HFFc6 (cell line): ENCODE measurements at regions not wholly inside any gene's neighbourhood (a gene's known extent, or its start where the extent isn't known, plus 50 kb on each side); places are given as distances from the start of the nearest gene placed in this dataset.
"Not testable (repeated sequence)": the region's sequence is repeated elsewhere in the genome, so short reads cannot be mapped to it uniquely, and the experiment has no call there.

Source experiments
- DNase-seq: peaks from one replicate; pipeline ENCODE4 v3.0.0-alpha.2; 2018
- H3K27ac Mint-ChIP-seq: 2 replicates; pipeline ENCODE4 v1.8.0; 2020; ENCODE audit warnings: mild to moderate bottlenecking, mixed read lengths
- H3K27me3 Mint-ChIP-seq: 2 replicates; pipeline ENCODE4 v1.8.0; 2021; ENCODE audit warnings: mild to moderate bottlenecking, moderate library complexity, mixed read lengths; ENCODE audit not compliant: insufficient read depth
- H3K36me3 Mint-ChIP-seq: 2 replicates; pipeline ENCODE4 v1.8.0; 2021; ENCODE audit warnings: low read depth, mixed read lengths
- H3K4me1 Mint-ChIP-seq: 2 replicates; pipeline ENCODE4 v1.8.0; 2020; ENCODE audit warnings: low read depth, mixed read lengths
- H3K4me3 Mint-ChIP-seq: 2 replicates; pipeline ENCODE4 v1.8.0; 2020; ENCODE audit warnings: mild to moderate bottlenecking, moderate library complexity, mixed read lengths
- H3K9me3 Mint-ChIP-seq: 2 replicates; pipeline ENCODE4 v1.8.0; 2020; ENCODE audit warnings: mild to moderate bottlenecking, mixed read lengths
- CTCF ChIP-seq: fragments of 200-600 bp; sonication (generic); IDR thresholded peaks from 2 replicates; pipeline ENCODE4 v1.5.0; 2021; ENCODE audit warnings: antibody characterized with exemption, mild to moderate bottlenecking

GRCh38 chr5:130425424-130425823 lies 521.2 kb downstream of the CHSY3 start:
- Mint-ChIP-seq H3K4me1 (no peaks in the 10 kb centered on the region), H3K27ac (no peak overlapping the region), H3K9me3 (peaks cover 67% of the 10 kb centered on the region), H3K4me3 (no peak overlapping the region), H3K27me3 (peaks cover 3% of the 10 kb centered on the region; the same call in 1 of the 2 replicates), H3K36me3 (no peaks in the 10 kb centered on the region)
- TF ChIP-seq CTCF, result no peak
- no peak for DNase-seq

DNA sequence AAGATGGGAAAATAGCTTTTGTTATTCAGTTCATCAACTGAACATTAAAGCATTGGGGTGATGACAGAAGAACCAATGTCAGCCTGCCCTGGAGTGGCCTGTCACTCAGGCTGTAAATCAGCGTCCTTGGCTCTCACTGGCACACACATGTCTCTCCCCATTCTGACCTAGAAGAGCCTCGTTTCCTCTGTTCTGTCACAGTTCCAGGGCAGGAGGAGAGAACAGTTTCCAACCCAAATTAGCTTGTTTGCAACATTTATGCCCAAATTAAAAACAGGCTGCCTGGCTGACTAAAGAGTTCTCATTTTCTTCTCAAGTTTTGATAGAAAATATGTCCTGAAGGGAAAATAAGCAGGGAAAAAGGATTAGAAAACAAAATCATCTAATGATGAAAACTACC lies 520.1 kb downstream of the CHSY3 start:
- no peak for TF ChIP-seq CTCF
- Mint-ChIP-seq H3K27ac (no peak overlapping the region), H3K4me3 (no peak overlapping the region), H3K4me1 (no peaks in the 10 kb centered on the region), H3K27me3 (no peaks in the 10 kb centered on the region), H3K36me3 (no peaks in the 10 kb centered on the region), H3K9me3 (peaks cover 69% of the 10 kb centered on the region)
- no peak for DNase-seq

- H3K4me1 Mint-ChIP-seq, result no peaks in the 10 kb centered on the region
- H3K9me3 Mint-ChIP-seq, result peaks cover 23% of the 10 kb centered on the region
- TF ChIP-seq CTCF, result no peak
- no peaks in the 10 kb centered on the region for H3K36me3 Mint-ChIP-seq
- H3K27ac Mint-ChIP-seq, result no peak overlapping the region
- H3K4me3 Mint-ChIP-seq, result no peak overlapping the region
- DNase-seq, result no peak
- H3K27me3 Mint-ChIP-seq, result no peaks in the 10 kb centered on the region
These were observed 498.6 kb downstream of the CHSY3 start for GRCh38 chr5:130402906-130403305.

DNA sequence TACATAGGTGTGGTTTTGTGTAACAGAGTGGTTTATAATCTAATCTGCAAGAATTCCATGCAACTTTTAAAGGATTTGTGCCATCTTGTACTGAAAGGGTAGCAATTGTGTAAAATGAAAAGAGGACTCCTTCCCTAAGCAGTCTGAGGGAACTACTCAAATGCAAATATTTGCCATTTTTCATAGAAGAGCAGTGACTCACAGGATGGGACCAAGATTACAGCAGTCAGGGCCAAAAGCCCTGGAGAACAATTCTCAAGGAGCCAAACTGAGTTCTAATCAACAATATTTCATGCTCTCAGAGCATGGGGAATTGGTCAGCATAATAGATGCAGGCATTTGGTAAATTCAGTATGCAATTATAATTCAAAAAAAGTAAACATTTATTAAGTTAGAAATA lies 495.8 kb downstream of the CHSY3 start:
- Mint-ChIP-seq H3K27ac (no peak overlapping the region), H3K27me3 (no peaks in the 10 kb centered on the region), H3K9me3 (peaks cover 22% of the 10 kb centered on the region), H3K36me3 (no peaks in the 10 kb centered on the region), H3K4me1 (no peaks in the 10 kb centered on the region), H3K4me3 (no peak overlapping the region)
- TF ChIP-seq CTCF, result no peak
- DNase-seq, result no peak

GRCh38 chr5:130398825-130399224 lies 494.6 kb downstream of the CHSY3 start:
- Mint-ChIP-seq H3K27me3 (no peaks in the 10 kb centered on the region), H3K36me3 (no peaks in the 10 kb centered on the region), H3K27ac (no peak overlapping the region), H3K4me3 (no peak overlapping the region), H3K9me3 (peaks cover 24% of the 10 kb centered on the region), H3K4me1 (no peaks in the 10 kb centered on the region)
- no peak for DNase-seq
- no peak for TF ChIP-seq CTCF

GRCh38 chr5:130397727-130398126 lies 493.5 kb downstream of the CHSY3 start:
- not testable (repeated sequence) for DNase-seq, H3K27ac Mint-ChIP-seq, H3K36me3 Mint-ChIP-seq, H3K27me3 Mint-ChIP-seq, H3K4me3 Mint-ChIP-seq, H3K4me1 Mint-ChIP-seq
- H3K9me3 Mint-ChIP-seq, result peaks cover 33% of the 10 kb centered on the region
